ENCODE measurements at regions not wholly inside any gene's neighbourhood (a gene's known extent, or its start where the extent isn't known, plus 50 kb on each side); places are given as distances from the start of the nearest gene placed in this dataset.

DNA sequence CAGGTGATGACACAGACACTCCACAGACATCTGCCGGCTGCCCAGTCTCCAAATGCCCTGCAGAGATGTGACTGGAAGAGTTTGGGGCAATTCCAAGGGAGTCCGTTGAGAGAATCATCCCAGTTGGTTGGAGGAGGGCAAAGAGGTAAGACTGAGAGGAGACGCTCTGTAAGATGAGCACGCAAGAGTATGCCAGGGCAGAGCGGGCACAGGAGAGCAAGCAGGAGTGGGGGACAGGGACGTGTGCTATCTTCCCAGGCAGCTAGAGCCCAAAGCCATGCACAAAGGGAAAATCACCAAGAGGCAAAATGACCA lies 156.3 kb upstream of the TSHZ3 start:
- Mint-ChIP-seq H3K9me3 (no peaks in the 10 kb centered on the region), H3K36me3 (ENCODE audit: low read depth) (no peaks in the 10 kb centered on the region), H3K4me1 (ENCODE audit: low read depth) (no peaks in the 10 kb centered on the region), H3K27ac (no peak overlapping the region), H3K27me3 (ENCODE audit: insufficient read depth) (peaks cover 4% of the 10 kb centered on the region), H3K4me3 (no peak overlapping the region)
- TF ChIP-seq, protein P1, sequence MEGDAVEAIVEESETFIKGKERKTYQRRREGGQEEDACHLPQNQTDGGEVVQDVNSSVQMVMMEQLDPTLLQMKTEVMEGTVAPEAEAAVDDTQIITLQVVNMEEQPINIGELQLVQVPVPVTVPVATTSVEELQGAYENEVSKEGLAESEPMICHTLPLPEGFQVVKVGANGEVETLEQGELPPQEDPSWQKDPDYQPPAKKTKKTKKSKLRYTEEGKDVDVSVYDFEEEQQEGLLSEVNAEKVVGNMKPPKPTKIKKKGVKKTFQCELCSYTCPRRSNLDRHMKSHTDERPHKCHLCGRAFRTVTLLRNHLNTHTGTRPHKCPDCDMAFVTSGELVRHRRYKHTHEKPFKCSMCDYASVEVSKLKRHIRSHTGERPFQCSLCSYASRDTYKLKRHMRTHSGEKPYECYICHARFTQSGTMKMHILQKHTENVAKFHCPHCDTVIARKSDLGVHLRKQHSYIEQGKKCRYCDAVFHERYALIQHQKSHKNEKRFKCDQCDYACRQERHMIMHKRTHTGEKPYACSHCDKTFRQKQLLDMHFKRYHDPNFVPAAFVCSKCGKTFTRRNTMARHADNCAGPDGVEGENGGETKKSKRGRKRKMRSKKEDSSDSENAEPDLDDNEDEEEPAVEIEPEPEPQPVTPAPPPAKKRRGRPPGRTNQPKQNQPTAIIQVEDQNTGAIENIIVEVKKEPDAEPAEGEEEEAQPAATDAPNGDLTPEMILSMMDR (IDR thresholded peaks at IDR 0.05) = no peak
- no peak for DNase-seq

DNA sequence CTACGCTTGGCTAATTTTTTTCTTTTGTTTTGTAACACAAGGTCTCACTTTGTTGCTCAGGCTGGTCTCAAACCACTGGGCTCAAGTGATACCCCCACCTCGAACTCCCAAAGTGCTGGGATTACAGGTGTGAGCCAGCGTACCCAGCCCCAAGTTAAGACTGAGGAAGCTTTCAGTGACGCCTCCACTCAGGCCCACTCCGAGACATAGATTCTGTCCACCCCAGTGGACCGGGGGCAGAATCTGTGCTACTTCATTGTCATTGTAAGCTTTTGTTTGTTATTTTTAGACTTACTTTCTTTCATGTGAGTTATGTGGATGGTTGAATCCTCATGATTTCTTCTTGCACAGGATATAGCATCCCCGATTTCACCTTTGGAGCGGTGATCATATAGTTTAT lies 156.9 kb upstream of the TSHZ3 start:
- Mint-ChIP-seq H3K27ac (no peak overlapping the region), H3K4me1 (ENCODE audit: low read depth) (no peaks in the 10 kb centered on the region), H3K4me3 (no peak overlapping the region), H3K36me3 (ENCODE audit: low read depth) (no peaks in the 10 kb centered on the region), H3K9me3 (no peaks in the 10 kb centered on the region), H3K27me3 (ENCODE audit: insufficient read depth) (peaks cover 4% of the 10 kb centered on the region)
- DNase-seq = no peak
- TF ChIP-seq, protein P1 (IDR thresholded peaks at IDR 0.05) = no peak

DNA sequence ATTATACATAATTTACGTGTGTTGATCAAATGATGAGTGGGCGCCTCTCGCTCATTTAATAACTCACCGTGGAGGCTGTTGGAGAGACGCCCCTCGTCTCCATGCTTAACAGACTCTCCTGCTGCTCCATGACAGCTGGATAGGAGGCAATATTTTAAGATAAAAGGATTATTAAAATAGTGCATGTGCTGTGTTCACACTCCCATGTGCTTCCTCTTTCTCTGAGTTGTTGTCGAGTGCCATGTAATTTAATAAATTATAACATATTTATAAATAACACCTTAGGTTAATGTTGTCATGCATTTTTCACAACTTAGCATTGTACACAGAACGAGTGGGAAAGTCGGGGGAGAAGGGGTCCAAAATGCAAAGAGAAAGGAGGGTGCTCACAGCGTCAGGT lies 161.4 kb upstream of the TSHZ3 start:
- Mint-ChIP-seq H3K4me1 (ENCODE audit: low read depth) (0 out of 2 replicates have a peak, but pooled peaks cover 2% of the 10 kb centered on the region), H3K27me3 (ENCODE audit: insufficient read depth) (peaks cover 6% of the 10 kb centered on the region), H3K4me3 (no peak overlapping the region), H3K36me3 (ENCODE audit: low read depth) (no peaks in the 10 kb centered on the region), H3K9me3 (no peaks in the 10 kb centered on the region), H3K27ac (no peak overlapping the region)
- TF ChIP-seq, protein P1 (IDR thresholded peaks at IDR 0.05) = no peak
- no peak for DNase-seq

DNA sequence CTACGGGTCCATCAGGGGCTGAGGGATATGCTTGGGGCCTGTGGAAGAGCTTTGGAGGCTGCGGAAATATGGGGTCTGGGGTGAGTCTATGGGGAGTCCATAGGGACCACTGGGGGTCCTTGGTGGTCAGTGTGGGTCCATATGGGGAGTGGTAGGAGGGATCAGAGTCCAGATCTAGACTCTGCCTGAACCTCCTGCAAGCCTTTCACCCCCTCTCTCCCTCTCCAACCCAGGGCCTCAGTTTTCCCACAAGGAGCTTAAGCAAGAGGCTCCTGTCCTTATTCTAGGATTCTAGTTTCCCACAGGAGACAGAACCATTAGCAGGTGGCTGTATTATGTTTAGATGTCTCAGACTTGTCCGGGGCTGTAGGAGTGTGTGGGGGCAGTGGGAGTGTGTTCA lies 161.9 kb upstream of the TSHZ3 start:
- H3K27ac Mint-ChIP-seq = no peak overlapping the region
- TF ChIP-seq, protein P1 (IDR thresholded peaks at IDR 0.05) = no peak
- H3K36me3 Mint-ChIP-seq (ENCODE audit: low read depth) = no peaks in the 10 kb centered on the region
- 0 out of 2 replicates have a peak, but pooled peaks cover 4% of the 10 kb centered on the region for H3K4me1 Mint-ChIP-seq (ENCODE audit: low read depth)
- no peak for DNase-seq
- no peaks in the 10 kb centered on the region for H3K9me3 Mint-ChIP-seq
- H3K4me3 Mint-ChIP-seq = no peak overlapping the region
- peaks cover 6% of the 10 kb centered on the region for H3K27me3 Mint-ChIP-seq (ENCODE audit: insufficient read depth)

DNA sequence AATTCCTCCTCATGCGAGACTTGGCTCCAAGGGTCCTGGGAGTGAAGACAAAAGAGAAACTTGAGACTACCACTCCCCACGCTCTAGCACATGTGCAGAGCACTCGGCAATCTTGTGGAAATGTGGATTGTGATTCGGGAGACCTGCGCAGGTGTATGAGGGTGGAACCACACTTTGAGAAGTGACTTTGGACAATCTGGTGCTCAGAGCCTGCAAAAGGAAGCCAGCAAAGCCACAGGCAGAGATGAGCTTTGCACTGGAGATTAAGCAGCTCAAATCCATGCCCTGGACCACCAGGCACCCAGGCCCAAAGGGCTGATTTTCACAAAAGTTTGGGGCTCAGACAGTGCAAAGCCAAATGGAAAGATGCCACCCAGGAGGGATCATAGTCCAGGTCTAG lies 162.5 kb upstream of the TSHZ3 start:
- Mint-ChIP-seq H3K4me3 (no peak overlapping the region), H3K9me3 (no peaks in the 10 kb centered on the region), H3K4me1 (ENCODE audit: low read depth) (0 out of 2 replicates have a peak, but pooled peaks cover 4% of the 10 kb centered on the region), H3K27me3 (ENCODE audit: insufficient read depth) (peaks cover 6% of the 10 kb centered on the region), H3K36me3 (ENCODE audit: low read depth) (no peaks in the 10 kb centered on the region), H3K27ac (no peak overlapping the region)
- no peak for DNase-seq
- TF ChIP-seq, protein P1 (IDR thresholded peaks at IDR 0.05) = no peak

All from HFFc6 (cell line).